GM23338 (cell line): ENCODE measurements at regions not wholly inside any gene's neighbourhood (a gene's known extent, or its start where the extent isn't known, plus 50 kb on each side); places are given as distances from the start of the nearest gene placed in this dataset.

Experiments
- ATAC-seq: fragments of 200-7000 bp; cut with Tn5 transposase; 3 replicates; pipeline ENCODE4 v1.9.1; 2020
- DNase-seq: peaks from one replicate; pipeline ENCODE4 v3.0.0-alpha.2; 2015; ENCODE audit warnings: low spot score
- H2AFZ ChIP-seq: fragments of 200-600 bp; sonication (generic); 2 replicates; pipeline ENCODE4 v1.8.0; 2016; ENCODE audit warnings: antibody characterized with exemption, mild to moderate bottlenecking, moderate library complexity
- H3F3A ChIP-seq: fragments of 200-600 bp; sonication (generic); replicated peaks from 2 replicates; pipeline ENCODE4 v1.8.0; 2017; ENCODE audit warnings: antibody characterized with exemption, mixed run types, low read depth
- H3K27ac ChIP-seq: fragments of 200-600 bp; sonication (generic); 2 replicates; pipeline ENCODE4 v1.6.1; 2016; ENCODE audit warnings: low read depth
- H3K27me3 ChIP-seq: fragments of 200-600 bp; sonication (generic); 2 replicates; pipeline ENCODE4 v1.8.0; 2016; ENCODE audit warnings: mild to moderate bottlenecking, mixed run types, moderate library complexity; ENCODE audit not compliant: insufficient read depth
- H3K36me3 ChIP-seq: fragments of 200-600 bp; sonication (generic); 2 replicates; pipeline ENCODE4 v1.8.0; 2016; ENCODE audit warnings: mild to moderate bottlenecking; ENCODE audit not compliant: insufficient read depth
- H3K4me1 ChIP-seq: fragments of 200-600 bp; sonication (generic); 2 replicates; pipeline ENCODE4 v1.8.0; 2016; ENCODE audit warnings: mild to moderate bottlenecking, moderate library complexity; ENCODE audit not compliant: insufficient read depth
- H3K4me2 ChIP-seq: fragments of 200-600 bp; sonication (generic); 2 replicates; pipeline ENCODE4 v1.7.1; 2017; ENCODE audit warnings: mixed run types
- H3K4me3 ChIP-seq: fragments of 200-600 bp; sonication (generic); 2 replicates; pipeline ENCODE4 v1.6.1; 2016; ENCODE audit warnings: mixed run types
- H3K79me2 ChIP-seq: fragments of 200-600 bp; sonication (generic); replicated peaks from 2 replicates; pipeline ENCODE4 v1.8.0; 2017; ENCODE audit warnings: mild to moderate bottlenecking; ENCODE audit not compliant: insufficient read depth
- H3K9me2 ChIP-seq: fragments of 200-600 bp; sonication (generic); 2 replicates; pipeline ENCODE4 v1.8.0; 2017; ENCODE audit not compliant: insufficient read depth
- H4K20me1 ChIP-seq: fragments of 200-600 bp; sonication (generic); replicated peaks from 2 replicates; pipeline ENCODE4 v1.8.0; 2017; ENCODE audit warnings: mild to moderate bottlenecking; ENCODE audit not compliant: insufficient read depth
- H3K27ac Mint-ChIP-seq: 2 replicates; pipeline ENCODE4 v1.8.0; 2020; ENCODE audit warnings: inconsistent platforms, mild to moderate bottlenecking, moderate library complexity, mixed read lengths
- H3K27me3 Mint-ChIP-seq: 3 replicates; pipeline ENCODE4 v1.8.0; 2022; ENCODE audit warnings: low read depth, mild to moderate bottlenecking, moderate library complexity, mixed read lengths, inconsistent platforms; ENCODE audit not compliant: insufficient read depth, poor library complexity
- H3K36me3 Mint-ChIP-seq: 3 replicates; pipeline ENCODE4 v1.8.0; 2021; ENCODE audit warnings: low read depth, mild to moderate bottlenecking, inconsistent platforms, moderate library complexity, mixed read lengths
- H3K4me1 Mint-ChIP-seq: 3 replicates; pipeline ENCODE4 v1.8.0; 2020; ENCODE audit warnings: mild to moderate bottlenecking, inconsistent platforms, mixed read lengths
- H3K4me3 Mint-ChIP-seq: 3 replicates; pipeline ENCODE4 v1.8.0; 2021; ENCODE audit warnings: moderate library complexity, mild to moderate bottlenecking, inconsistent platforms, mixed read lengths
- H3K9me3 Mint-ChIP-seq: 3 replicates; pipeline ENCODE4 v1.8.0; 2020; ENCODE audit warnings: moderate library complexity, mild to moderate bottlenecking, inconsistent platforms, mixed read lengths
- CREB1 ChIP-seq: fragments of 250-450 bp; sonication (Bioruptor Pico); IDR thresholded peaks from 2 replicates; pipeline ENCODE4 v1.5.0; 2020; ENCODE audit warnings: low read depth, mild to moderate bottlenecking, moderate library complexity
- CTCF ChIP-seq, 2 experiments: fragments of 200-600 bp in 1 of 2; sonication (generic) in 1 of 2; conservative IDR thresholded peaks; 2 replicates each; pipeline versions ENCODE4 v1.5.1 to v1.6.1; 2016 to 2017; ENCODE audit warnings: antibody characterized with exemption in 2 of 2, low read depth in 2 of 2, mild to moderate bottlenecking in 2 of 2, moderate library complexity in 1 of 2
- ETS1 ChIP-seq: IDR thresholded peaks from 2 replicates; pipeline ENCODE4 v1.6.1; 2016; ENCODE audit warnings: antibody characterized with exemption
- EZH2 ChIP-seq: fragments of 200-600 bp; sonication (generic); IDR thresholded peaks from one replicate; pipeline ENCODE4 v1.8.0; 2017; ENCODE audit warnings: antibody characterized with exemption, mild to moderate bottlenecking, low read depth; ENCODE audit not compliant: unreplicated experiment
- EZH2phosphoT487 ChIP-seq: fragments of 200-600 bp; sonication (generic); IDR thresholded peaks from one replicate; pipeline ENCODE4 v1.8.1; 2018; ENCODE audit warnings: antibody characterized with exemption; ENCODE audit not compliant: unreplicated experiment
- JUNB ChIP-seq: IDR thresholded peaks from one replicate; pipeline ENCODE4 v1.6.1; 2016; ENCODE audit warnings: antibody characterized with exemption; ENCODE audit not compliant: unreplicated experiment
- NANOG ChIP-seq: IDR thresholded peaks from 2 replicates; pipeline ENCODE4 v1.6.1; 2016; ENCODE audit warnings: antibody characterized with exemption, borderline replicate concordance
- POLR2AphosphoS5 ChIP-seq: IDR thresholded peaks from 2 replicates; pipeline ENCODE4 v1.6.1; 2016; ENCODE audit warnings: antibody characterized with exemption, low read depth
- STAT1 ChIP-seq: IDR thresholded peaks from one replicate; pipeline ENCODE4 v1.6.1; 2016; ENCODE audit warnings: antibody characterized with exemption; ENCODE audit not compliant: unreplicated experiment
- ZNF114 ChIP-seq: fragments of 250-450 bp; sonication (Bioruptor Pico); IDR thresholded peaks from 2 replicates; pipeline ENCODE4 v1.5.0; 2020; ENCODE audit warnings: mild to moderate bottlenecking, moderate library complexity
- ZNF331 ChIP-seq: fragments of 250-450 bp; sonication (Bioruptor Pico); IDR thresholded peaks from 2 replicates; pipeline ENCODE4 v1.5.0; 2020; ENCODE audit warnings: low read depth, mild to moderate bottlenecking, moderate library complexity
- TF ChIP-seq, protein P1 (sequence below): IDR thresholded peaks from one replicate; pipeline ENCODE4 v1.6.1; 2018; ENCODE audit warnings: antibody characterized with exemption; ENCODE audit not compliant: unreplicated experiment
- TF ChIP-seq, protein P2 (sequence below): fragments of 250-450 bp; sonication (Bioruptor Pico); IDR thresholded peaks from 2 replicates; pipeline ENCODE4 v1.5.0; 2020; ENCODE audit warnings: mild to moderate bottlenecking, moderate library complexity

DNA sequence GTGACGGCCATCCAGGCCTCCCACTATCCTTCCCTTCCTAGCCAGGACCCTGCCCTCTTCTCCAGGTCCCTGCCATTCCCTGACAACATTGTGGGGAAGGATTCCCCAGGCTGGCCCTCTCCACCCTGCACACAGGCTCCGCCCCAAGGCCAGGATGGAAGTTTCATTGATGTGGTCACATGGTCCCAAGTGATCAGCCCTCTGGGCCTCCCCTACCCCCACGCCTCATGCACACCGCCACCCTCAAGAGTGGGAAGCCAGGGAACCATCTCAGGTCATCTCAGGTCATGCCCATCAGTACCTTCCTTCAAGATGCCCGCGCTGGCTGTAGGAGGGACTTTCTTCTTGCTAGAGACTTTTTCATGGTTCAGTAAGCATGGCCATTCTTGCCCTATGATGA lies 514.8 kb upstream of the RAB6C start:
- no peaks in the 10 kb centered on the region for H3F3A ChIP-seq
- no peak for DNase-seq
- no peak overlapping the region for H3K27ac Mint-ChIP-seq

More for the DNA sequence above, 514.8 kb upstream of the RAB6C start:
- Histone ChIP-seq H3K36me3 (no peaks in the 10 kb centered on the region), H2AFZ (no peak overlapping the region), H3K4me1 (no peaks in the 10 kb centered on the region), H3K27me3 (no peaks in the 10 kb centered on the region), H3K9me2 (no peaks in the 10 kb centered on the region), H3K27ac (no peak overlapping the region), H3K4me2 (no peak overlapping the region), H4K20me1 (no peaks in the 10 kb centered on the region), H3K4me3 (no peak overlapping the region), H3K79me2 (no peaks in the 10 kb centered on the region)
- Mint-ChIP-seq H3K4me3 (no peak overlapping the region), H3K27me3 (peaks cover 2% of the 10 kb centered on the region), H3K9me3 (peaks cover 10% of the 10 kb centered on the region; the same call in 2 of the 3 replicates), H3K36me3 (no peaks in the 10 kb centered on the region), H3K4me1 (no peaks in the 10 kb centered on the region)
- TF ChIP-seq EZH2phosphoT487 (no peak), JUNB (no peak), EZH2 (no peak), ZNF114 (CRISPR knock-in tag) (no peak), CTCF (conservative IDR thresholded peaks at IDR 0.05; ENCODE audit: low read depth in 2 of 2) (no peak), POLR2AphosphoS5 (no peak), ETS1 (no peak), STAT1 (no peak), CREB1 (CRISPR knock-in tag) (no peak), NANOG (no peak), ZNF331 (CRISPR knock-in tag) (no peak)
- TF ChIP-seq, protein P1, sequence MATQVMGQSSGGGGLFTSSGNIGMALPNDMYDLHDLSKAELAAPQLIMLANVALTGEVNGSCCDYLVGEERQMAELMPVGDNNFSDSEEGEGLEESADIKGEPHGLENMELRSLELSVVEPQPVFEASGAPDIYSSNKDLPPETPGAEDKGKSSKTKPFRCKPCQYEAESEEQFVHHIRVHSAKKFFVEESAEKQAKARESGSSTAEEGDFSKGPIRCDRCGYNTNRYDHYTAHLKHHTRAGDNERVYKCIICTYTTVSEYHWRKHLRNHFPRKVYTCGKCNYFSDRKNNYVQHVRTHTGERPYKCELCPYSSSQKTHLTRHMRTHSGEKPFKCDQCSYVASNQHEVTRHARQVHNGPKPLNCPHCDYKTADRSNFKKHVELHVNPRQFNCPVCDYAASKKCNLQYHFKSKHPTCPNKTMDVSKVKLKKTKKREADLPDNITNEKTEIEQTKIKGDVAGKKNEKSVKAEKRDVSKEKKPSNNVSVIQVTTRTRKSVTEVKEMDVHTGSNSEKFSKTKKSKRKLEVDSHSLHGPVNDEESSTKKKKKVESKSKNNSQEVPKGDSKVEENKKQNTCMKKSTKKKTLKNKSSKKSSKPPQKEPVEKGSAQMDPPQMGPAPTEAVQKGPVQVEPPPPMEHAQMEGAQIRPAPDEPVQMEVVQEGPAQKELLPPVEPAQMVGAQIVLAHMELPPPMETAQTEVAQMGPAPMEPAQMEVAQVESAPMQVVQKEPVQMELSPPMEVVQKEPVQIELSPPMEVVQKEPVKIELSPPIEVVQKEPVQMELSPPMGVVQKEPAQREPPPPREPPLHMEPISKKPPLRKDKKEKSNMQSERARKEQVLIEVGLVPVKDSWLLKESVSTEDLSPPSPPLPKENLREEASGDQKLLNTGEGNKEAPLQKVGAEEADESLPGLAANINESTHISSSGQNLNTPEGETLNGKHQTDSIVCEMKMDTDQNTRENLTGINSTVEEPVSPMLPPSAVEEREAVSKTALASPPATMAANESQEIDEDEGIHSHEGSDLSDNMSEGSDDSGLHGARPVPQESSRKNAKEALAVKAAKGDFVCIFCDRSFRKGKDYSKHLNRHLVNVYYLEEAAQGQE = no peak
- TF ChIP-seq, protein P2, sequence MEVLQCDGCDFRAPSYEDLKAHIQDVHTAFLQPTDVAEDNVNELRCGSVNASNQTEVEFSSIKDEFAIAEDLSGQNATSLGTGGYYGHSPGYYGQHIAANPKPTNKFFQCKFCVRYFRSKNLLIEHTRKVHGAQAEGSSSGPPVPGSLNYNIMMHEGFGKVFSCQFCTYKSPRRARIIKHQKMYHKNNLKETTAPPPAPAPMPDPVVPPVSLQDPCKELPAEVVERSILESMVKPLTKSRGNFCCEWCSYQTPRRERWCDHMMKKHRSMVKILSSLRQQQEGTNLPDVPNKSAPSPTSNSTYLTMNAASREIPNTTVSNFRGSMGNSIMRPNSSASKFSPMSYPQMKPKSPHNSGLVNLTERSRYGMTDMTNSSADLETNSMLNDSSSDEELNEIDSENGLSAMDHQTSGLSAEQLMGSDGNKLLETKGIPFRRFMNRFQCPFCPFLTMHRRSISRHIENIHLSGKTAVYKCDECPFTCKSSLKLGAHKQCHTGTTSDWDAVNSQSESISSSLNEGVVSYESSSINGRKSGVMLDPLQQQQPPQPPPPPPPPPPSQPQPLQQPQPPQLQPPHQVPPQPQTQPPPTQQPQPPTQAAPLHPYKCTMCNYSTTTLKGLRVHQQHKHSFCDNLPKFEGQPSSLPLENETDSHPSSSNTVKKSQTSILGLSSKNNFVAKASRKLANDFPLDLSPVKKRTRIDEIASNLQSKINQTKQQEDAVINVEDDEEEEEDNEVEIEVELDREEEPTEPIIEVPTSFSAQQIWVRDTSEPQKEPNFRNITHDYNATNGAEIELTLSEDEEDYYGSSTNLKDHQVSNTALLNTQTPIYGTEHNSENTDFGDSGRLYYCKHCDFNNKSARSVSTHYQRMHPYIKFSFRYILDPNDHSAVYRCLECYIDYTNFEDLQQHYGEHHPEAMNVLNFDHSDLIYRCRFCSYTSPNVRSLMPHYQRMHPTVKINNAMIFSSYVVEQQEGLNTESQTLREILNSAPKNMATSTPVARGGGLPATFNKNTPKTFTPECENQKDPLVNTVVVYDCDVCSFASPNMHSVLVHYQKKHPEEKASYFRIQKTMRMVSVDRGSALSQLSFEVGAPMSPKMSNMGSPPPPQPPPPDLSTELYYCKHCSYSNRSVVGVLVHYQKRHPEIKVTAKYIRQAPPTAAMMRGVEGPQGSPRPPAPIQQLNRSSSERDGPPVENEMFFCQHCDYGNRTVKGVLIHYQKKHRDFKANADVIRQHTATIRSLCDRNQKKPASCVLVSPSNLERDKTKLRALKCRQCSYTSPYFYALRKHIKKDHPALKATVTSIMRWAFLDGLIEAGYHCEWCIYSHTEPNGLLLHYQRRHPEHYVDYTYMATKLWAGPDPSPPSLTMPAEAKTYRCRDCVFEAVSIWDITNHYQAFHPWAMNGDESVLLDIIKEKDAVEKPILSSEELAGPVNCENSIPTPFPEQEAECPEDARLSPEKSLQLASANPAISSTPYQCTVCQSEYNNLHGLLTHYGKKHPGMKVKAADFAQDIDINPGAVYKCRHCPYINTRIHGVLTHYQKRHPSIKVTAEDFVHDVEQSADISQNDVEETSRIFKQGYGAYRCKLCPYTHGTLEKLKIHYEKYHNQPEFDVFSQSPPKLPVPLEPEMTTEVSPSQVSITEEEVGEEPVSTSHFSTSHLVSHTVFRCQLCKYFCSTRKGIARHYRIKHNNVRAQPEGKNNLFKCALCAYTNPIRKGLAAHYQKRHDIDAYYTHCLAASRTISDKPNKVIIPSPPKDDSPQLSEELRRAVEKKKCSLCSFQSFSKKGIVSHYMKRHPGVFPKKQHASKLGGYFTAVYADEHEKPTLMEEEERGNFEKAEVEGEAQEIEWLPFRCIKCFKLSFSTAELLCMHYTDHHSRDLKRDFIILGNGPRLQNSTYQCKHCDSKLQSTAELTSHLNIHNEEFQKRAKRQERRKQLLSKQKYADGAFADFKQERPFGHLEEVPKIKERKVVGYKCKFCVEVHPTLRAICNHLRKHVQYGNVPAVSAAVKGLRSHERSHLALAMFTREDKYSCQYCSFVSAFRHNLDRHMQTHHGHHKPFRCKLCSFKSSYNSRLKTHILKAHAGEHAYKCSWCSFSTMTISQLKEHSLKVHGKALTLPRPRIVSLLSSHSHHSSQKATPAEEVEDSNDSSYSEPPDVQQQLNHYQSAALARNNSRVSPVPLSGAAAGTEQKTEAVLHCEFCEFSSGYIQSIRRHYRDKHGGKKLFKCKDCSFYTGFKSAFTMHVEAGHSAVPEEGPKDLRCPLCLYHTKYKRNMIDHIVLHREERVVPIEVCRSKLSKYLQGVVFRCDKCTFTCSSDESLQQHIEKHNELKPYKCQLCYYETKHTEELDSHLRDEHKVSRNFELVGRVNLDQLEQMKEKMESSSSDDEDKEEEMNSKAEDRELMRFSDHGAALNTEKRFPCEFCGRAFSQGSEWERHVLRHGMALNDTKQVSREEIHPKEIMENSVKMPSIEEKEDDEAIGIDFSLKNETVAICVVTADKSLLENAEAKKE (CRISPR knock-in tag) = no peak
- ATAC-seq = no peak
